ENCODE measurements at regions not wholly inside any gene's neighbourhood (a gene's known extent, or its start where the extent isn't known, plus 50 kb on each side); places are given as distances from the start of the nearest gene placed in this dataset.

GRCh38 chr17:63071797-63072196 is 105.8 kb downstream of the TANC2 start:
- ChIA-PET CTCF (no interaction called here), POLR2A (no interaction called here)
- no peak for TF ChIP-seq CTCF (IDR thresholded peaks at IDR 0.05)
- H3K4me3 Mint-ChIP-seq = no peak overlapping the region
- ATAC-seq = peak; percentile 20
- no peak for DNase-seq
- H3K27ac Mint-ChIP-seq = no peak overlapping the region
- no peaks in the 10 kb centered on the region for H3K27me3 Mint-ChIP-seq
- H3K9me3 Mint-ChIP-seq = no peaks in the 10 kb centered on the region
- H3K4me1 Mint-ChIP-seq (ENCODE audit: low read depth) = peaks cover 16% of the 10 kb centered on the region
- intact Hi-C loops (cut with micrococcal nuclease) = no loop called here
- no peaks in the 10 kb centered on the region for H3K36me3 Mint-ChIP-seq (ENCODE audit: low read depth)

- no peaks in the 10 kb centered on the region for H3K36me3 Mint-ChIP-seq (ENCODE audit: low read depth)
- no peak overlapping the region for H3K4me3 Mint-ChIP-seq
- intact Hi-C loops (cut with micrococcal nuclease) = no loop called here
- DNase-seq = no peak
- H3K4me1 Mint-ChIP-seq (ENCODE audit: low read depth) = peaks cover 9% of the 10 kb centered on the region
- CTCF ChIA-PET = interaction anchor here (1.0 kb wide), 1 partner anchor 331 kb away, joined by 3 read pairs; no protein-coding TSS in a partner anchor
- H3K9me3 Mint-ChIP-seq = no peaks in the 10 kb centered on the region
- no peak overlapping the region for H3K27ac Mint-ChIP-seq
- ATAC-seq = no peak
- no peak for TF ChIP-seq CTCF (IDR thresholded peaks at IDR 0.05)
- POLR2A ChIA-PET = no interaction called here
- H3K27me3 Mint-ChIP-seq = no peaks in the 10 kb centered on the region
Measured at GRCh38 chr17:63075969-63076368, 109.9 kb downstream of the TANC2 start.

- CTCF ChIA-PET = no interaction called here
Measured at GRCh38 chr17:63078707-63079106, 112.7 kb downstream of the TANC2 start.

GRCh38 chr17:63082273-63082861 is 116.3 kb downstream of the TANC2 start:
- intact Hi-C loops (cut with micrococcal nuclease) = loop anchor here (5.0 kb wide), 1 partner anchor 325 kb away; no protein-coding TSS in a partner anchor
- ATAC-seq = no peak
- Mint-ChIP-seq H3K4me1 (ENCODE audit: low read depth) (peaks cover 2% of the 10 kb centered on the region), H3K27ac (no peak overlapping the region), H3K4me3 (no peak overlapping the region), H3K27me3 (no peaks in the 10 kb centered on the region), H3K36me3 (ENCODE audit: low read depth) (no peaks in the 10 kb centered on the region), H3K9me3 (peaks cover 3% of the 10 kb centered on the region)
- POLR2A ChIA-PET = interaction anchor here (0.6 kb wide), 1 partner anchor 322 kb away, joined by 3 read pairs; no protein-coding TSS in a partner anchor
- no peak for DNase-seq
- CTCF ChIA-PET = interaction anchor here (0.9 to 3.7 kb wide), 6 partner anchors 16 to 324 kb away, joined by 3 to 44 read pairs (median 4); no protein-coding TSS in a partner anchor
- peak; percentile 47 for TF ChIP-seq CTCF (IDR thresholded peaks at IDR 0.05)

More at GRCh38 chr17:63078707-63079106, 112.7 kb downstream of the TANC2 start:
- no peak overlapping the region for H3K27ac Mint-ChIP-seq
- H3K4me1 Mint-ChIP-seq (ENCODE audit: low read depth) = peaks cover 2% of the 10 kb centered on the region
- H3K27me3 Mint-ChIP-seq = no peaks in the 10 kb centered on the region
- H3K9me3 Mint-ChIP-seq = no peaks in the 10 kb centered on the region
- no peak for ATAC-seq
- no peak for DNase-seq
- POLR2A ChIA-PET = no interaction called here
- intact Hi-C loops (cut with micrococcal nuclease) = no loop called here
- H3K4me3 Mint-ChIP-seq = no peak overlapping the region
- TF ChIP-seq CTCF (IDR thresholded peaks at IDR 0.05) = no peak
- no peaks in the 10 kb centered on the region for H3K36me3 Mint-ChIP-seq (ENCODE audit: low read depth)

GRCh38 chr17:63082952-63083351 is 116.9 kb downstream of the TANC2 start:
- ChIA-PET POLR2A (no interaction called here), CTCF (interaction anchor here (0.9 to 3.7 kb wide), 4 partner anchors 16 to 323 kb away, joined by 3 to 44 read pairs (median 4); no protein-coding TSS in a partner anchor)
- no peak for ATAC-seq
- peaks cover 3% of the 10 kb centered on the region for H3K9me3 Mint-ChIP-seq
- H3K27me3 Mint-ChIP-seq = no peaks in the 10 kb centered on the region
- TF ChIP-seq CTCF (IDR thresholded peaks at IDR 0.05) = no peak
- DNase-seq = no peak
- no peaks in the 10 kb centered on the region for H3K36me3 Mint-ChIP-seq (ENCODE audit: low read depth)
- intact Hi-C loops (cut with micrococcal nuclease) = loop anchor here (5.0 kb wide), 1 partner anchor 324 kb away; no protein-coding TSS in a partner anchor
- peaks cover 2% of the 10 kb centered on the region for H3K4me1 Mint-ChIP-seq (ENCODE audit: low read depth)
- H3K27ac Mint-ChIP-seq = no peak overlapping the region
- H3K4me3 Mint-ChIP-seq = no peak overlapping the region

Measured in activated CD8-positive, alpha-beta T cell treated with anti-CD3 and anti-CD28 coated beads for 36 hours (primary cell).